Neural progenitor cell (in vitro differentiated cells): ENCODE measurements at regions not wholly inside any gene's neighbourhood (a gene's known extent, or its start where the extent isn't known, plus 50 kb on each side); places are given as distances from the start of the nearest gene placed in this dataset.

Source experiments
- EZH2 ChIP-seq: fragments of 200-600 bp; sonication (generic); IDR thresholded peaks from 2 replicates; pipeline ENCODE4 v1.6.1; 2017; ENCODE audit warnings: antibody characterized with exemption, mild to moderate bottlenecking, moderate library complexity
- EZH2phosphoT487 ChIP-seq: fragments of 200-600 bp; sonication (generic); IDR thresholded peaks from 2 replicates; pipeline ENCODE4 v1.6.1; 2017; ENCODE audit warnings: antibody characterized with exemption

- no peak for TF ChIP-seq EZH2phosphoT487
- TF ChIP-seq EZH2 = no peak
Observed at GRCh38 chrX:121858867-121859647, 811.6 kb downstream of the GLUD2 start.
